ENCODE measurements at regions not wholly inside any gene's neighbourhood (a gene's known extent, or its start where the extent isn't known, plus 50 kb on each side); places are given as distances from the start of the nearest gene placed in this dataset.

DNA sequence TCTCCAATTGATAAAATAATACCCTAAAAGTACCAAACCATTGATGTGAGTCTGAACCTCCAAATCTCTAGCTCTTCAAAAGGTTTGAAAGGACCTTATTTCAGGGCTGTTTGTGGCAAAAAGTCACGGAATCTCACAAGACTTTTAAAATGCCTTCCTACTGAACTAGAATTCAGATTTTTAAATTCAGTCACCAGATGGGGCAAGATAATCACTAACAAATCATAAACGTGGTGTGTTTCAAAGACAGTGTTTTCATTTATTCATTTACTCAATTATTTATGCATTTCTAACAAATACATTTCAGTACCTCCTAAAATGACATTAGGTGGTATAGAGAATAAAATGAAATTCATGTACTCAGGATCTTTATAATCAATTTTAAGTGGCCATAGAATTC is 68.2 kb upstream of the SMC2 start:
- DNase-seq (ENCODE audit: low read depth), result peak; percentile 8
- no peak overlapping the region for H3K4me3 ChIP-seq (replicated peaks; ENCODE audit: low read depth, low read length)
- TF ChIP-seq, protein P1, sequence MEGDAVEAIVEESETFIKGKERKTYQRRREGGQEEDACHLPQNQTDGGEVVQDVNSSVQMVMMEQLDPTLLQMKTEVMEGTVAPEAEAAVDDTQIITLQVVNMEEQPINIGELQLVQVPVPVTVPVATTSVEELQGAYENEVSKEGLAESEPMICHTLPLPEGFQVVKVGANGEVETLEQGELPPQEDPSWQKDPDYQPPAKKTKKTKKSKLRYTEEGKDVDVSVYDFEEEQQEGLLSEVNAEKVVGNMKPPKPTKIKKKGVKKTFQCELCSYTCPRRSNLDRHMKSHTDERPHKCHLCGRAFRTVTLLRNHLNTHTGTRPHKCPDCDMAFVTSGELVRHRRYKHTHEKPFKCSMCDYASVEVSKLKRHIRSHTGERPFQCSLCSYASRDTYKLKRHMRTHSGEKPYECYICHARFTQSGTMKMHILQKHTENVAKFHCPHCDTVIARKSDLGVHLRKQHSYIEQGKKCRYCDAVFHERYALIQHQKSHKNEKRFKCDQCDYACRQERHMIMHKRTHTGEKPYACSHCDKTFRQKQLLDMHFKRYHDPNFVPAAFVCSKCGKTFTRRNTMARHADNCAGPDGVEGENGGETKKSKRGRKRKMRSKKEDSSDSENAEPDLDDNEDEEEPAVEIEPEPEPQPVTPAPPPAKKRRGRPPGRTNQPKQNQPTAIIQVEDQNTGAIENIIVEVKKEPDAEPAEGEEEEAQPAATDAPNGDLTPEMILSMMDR (IDR thresholded peaks at IDR 0.05; ENCODE audit: low read length, missing control alignments), result no peak

DNA sequence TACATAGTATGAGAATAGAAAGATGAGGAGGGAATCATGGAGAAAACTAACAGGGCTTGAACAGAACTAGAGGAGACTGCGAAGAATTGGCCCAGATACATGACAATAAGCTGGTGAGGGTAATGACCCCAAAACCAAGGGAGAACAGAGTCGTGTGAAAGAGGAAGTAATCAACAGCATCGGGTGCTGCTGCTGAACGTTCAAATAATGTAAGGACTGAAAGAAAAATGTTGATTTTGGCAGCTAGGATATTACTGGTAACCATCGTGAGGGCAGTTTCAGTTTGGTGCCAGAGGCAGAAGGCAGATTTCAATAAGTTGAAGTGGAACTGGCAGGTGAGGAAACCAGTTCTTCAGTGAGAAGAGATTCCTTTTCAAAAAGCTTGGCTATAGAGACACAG is 66.8 kb upstream of the SMC2 start:
- no peak for DNase-seq (ENCODE audit: low read depth)
- H3K4me3 ChIP-seq (replicated peaks; ENCODE audit: low read depth, low read length), result no peak overlapping the region
- TF ChIP-seq, protein P1 (IDR thresholded peaks at IDR 0.05; ENCODE audit: low read length, missing control alignments), result no peak

DNA sequence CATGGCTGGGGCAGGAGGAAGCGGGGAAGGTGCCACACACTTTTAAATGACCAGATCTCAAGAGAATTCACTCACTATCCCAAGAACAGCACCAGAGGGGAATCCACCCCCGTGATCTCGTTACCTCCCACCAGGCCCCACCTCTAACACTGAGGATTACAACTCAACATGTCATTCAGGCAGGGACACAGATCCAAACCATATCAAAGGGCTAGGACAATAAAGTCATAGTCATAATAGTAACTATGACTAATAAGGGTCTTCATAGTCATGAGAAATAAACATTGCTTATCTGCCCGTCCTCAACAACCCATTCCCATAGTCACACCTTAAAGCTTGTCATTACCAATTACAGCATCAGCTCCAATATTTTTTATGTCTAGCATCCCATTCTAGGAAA is 65.3 kb upstream of the SMC2 start:
- H3K4me3 ChIP-seq (replicated peaks; ENCODE audit: low read depth, low read length), result no peak overlapping the region
- TF ChIP-seq, protein P1 (IDR thresholded peaks at IDR 0.05; ENCODE audit: low read length, missing control alignments), result no peak
- DNase-seq (ENCODE audit: low read depth), result no peak

Data from fibroblast of pulmonary artery (primary cell).